ENCODE measurements at regions not wholly inside any gene's neighbourhood (a gene's known extent, or its start where the extent isn't known, plus 50 kb on each side); places are given as distances from the start of the nearest gene placed in this dataset.

DNA sequence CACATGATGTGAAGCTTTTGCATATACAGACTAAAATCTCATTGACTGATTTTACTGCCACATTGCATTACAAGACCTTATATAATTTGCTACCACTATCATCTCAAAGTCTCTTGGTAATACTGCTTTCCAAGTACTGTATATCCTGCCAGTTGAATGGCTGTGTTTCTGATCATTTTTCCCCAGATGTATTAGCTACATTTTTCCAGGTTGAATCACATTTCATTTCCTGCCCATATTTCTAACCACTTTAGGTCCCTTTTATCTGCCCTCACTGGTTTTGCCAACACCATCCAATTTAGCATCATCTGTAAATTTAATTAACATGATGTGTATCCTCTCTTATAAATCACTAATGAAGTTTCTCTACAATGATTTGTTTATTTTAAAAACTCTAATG is 365.7 kb upstream of the PMFBP1 start:
- DNase-seq (ENCODE audit: low read depth, low spot score), result no peak
- no peaks in the 10 kb centered on the region for H3K36me3 ChIP-seq (ENCODE audit: control insufficient read depth in 1 of 2, insufficient read depth in 2 of 2, low read length in 2 of 2)
- H3K27ac ChIP-seq (ENCODE audit: low read depth, low read length), result peak overlapping the region; percentile 23; the same call in 1 of the 2 replicates
- no peaks in the 10 kb centered on the region for H3K79me2 ChIP-seq (ENCODE audit: insufficient read depth, low read length)
- no peaks in the 10 kb centered on the region for H3K27me3 ChIP-seq (ENCODE audit: insufficient read depth, low read length)
- H3K4me1 ChIP-seq (ENCODE audit: control insufficient read depth in 1 of 2, insufficient read depth in 2 of 2, low read length in 2 of 2), result peaks cover 5 to 12% of the 10 kb centered on the region in 2 experiments; a peak in 2 of 4 replicates
- POLR2A ChIA-PET, result interaction anchor here (0.6 kb wide), 1 partner anchor 638 kb away, joined by 5 read pairs; no protein-coding TSS in a partner anchor
- no peak overlapping the region for H3K9ac ChIP-seq (ENCODE audit: low read length)
- RAD21 ChIA-PET (ENCODE audit: low non-redundant PET in 1 of 2, low total read pairs in 2 of 2, uncharacterized antibody in 2 of 2, unreplicated experiment in 2 of 2), result no interaction called here
- peak overlapping the region; percentile 22 for H3K4me2 ChIP-seq (ENCODE audit: low read length)
- TF ChIP-seq POLR2AphosphoS5 (IDR thresholded peaks at IDR 0.05; ENCODE audit: low read depth, low read length) (no peak), EGR1 (IDR thresholded peaks at IDR 0.05; ENCODE audit: low read depth) (no peak), FOSL1 (IDR thresholded peaks at IDR 0.05; ENCODE audit: low read depth) (peak; percentile 27; the same call in 1 of the 2 replicates), CBX3 (IDR thresholded peaks at IDR 0.05; ENCODE audit: low read depth) (no peak), ZFX (IDR thresholded peaks at IDR 0.05) (no peak), SIN3A (IDR thresholded peaks at IDR 0.05; ENCODE audit: low read depth) (no peak), JUND (IDR thresholded peaks at IDR 0.05) (peak; percentile 27; the same call in 1 of the 2 replicates), YY1 (IDR thresholded peaks at IDR 0.05; ENCODE audit: extremely low read depth, insufficient replicate concordance, low read depth, low read length) (no peak), SP1 (IDR thresholded peaks at IDR 0.05; ENCODE audit: low read depth) (no peak)
- TF ChIP-seq, protein P1, sequence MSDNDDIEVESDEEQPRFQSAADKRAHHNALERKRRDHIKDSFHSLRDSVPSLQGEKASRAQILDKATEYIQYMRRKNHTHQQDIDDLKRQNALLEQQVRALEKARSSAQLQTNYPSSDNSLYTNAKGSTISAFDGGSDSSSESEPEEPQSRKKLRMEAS (IDR thresholded peaks at IDR 0.05), result no peak
- TF ChIP-seq, protein P2, sequence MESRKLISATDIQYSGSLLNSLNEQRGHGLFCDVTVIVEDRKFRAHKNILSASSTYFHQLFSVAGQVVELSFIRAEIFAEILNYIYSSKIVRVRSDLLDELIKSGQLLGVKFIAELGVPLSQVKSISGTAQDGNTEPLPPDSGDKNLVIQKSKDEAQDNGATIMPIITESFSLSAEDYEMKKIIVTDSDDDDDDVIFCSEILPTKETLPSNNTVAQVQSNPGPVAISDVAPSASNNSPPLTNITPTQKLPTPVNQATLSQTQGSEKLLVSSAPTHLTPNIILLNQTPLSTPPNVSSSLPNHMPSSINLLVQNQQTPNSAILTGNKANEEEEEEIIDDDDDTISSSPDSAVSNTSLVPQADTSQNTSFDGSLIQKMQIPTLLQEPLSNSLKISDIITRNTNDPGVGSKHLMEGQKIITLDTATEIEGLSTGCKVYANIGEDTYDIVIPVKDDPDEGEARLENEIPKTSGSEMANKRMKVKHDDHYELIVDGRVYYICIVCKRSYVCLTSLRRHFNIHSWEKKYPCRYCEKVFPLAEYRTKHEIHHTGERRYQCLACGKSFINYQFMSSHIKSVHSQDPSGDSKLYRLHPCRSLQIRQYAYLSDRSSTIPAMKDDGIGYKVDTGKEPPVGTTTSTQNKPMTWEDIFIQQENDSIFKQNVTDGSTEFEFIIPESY (IDR thresholded peaks at IDR 0.05; ENCODE audit: extremely low read depth, insufficient replicate concordance, low read length), result no peak
- ATAC-seq, result peak; percentile 52; the same call in 1 of the 2 replicates
- BruUV-seq (replicated peaks), result no TSS peak
- no peak overlapping the region for H3K4me3 ChIP-seq (replicated peaks in 1 of 2; ENCODE audit: low read depth in 1 of 2, low read length in 2 of 2)
- no peaks in the 10 kb centered on the region for H4K20me1 ChIP-seq (ENCODE audit: insufficient read depth)
- intact Hi-C loops (cut with micrococcal nuclease), result no loop called here
- H3K9me2 ChIP-seq (ENCODE audit: insufficient read depth), result no peaks in the 10 kb centered on the region
- CTCF ChIA-PET, result interaction anchor here (1.7 kb wide), 1 partner anchor 639 kb away, joined by 5 read pairs; no protein-coding TSS in a partner anchor
- H2AFZ ChIP-seq (ENCODE audit: low read depth, low read length, poor library complexity, severe bottlenecking), result no peak overlapping the region
- no peaks in the 10 kb centered on the region for H3K9me3 ChIP-seq (ENCODE audit: control insufficient read depth in 1 of 2, insufficient read depth in 1 of 2, low read depth in 1 of 2, low read length in 2 of 2)

Data from HCT116 (cell line).